ENCODE measurements at regions not wholly inside any gene's neighbourhood (a gene's known extent, or its start where the extent isn't known, plus 50 kb on each side); places are given as distances from the start of the nearest gene placed in this dataset.

DNA sequence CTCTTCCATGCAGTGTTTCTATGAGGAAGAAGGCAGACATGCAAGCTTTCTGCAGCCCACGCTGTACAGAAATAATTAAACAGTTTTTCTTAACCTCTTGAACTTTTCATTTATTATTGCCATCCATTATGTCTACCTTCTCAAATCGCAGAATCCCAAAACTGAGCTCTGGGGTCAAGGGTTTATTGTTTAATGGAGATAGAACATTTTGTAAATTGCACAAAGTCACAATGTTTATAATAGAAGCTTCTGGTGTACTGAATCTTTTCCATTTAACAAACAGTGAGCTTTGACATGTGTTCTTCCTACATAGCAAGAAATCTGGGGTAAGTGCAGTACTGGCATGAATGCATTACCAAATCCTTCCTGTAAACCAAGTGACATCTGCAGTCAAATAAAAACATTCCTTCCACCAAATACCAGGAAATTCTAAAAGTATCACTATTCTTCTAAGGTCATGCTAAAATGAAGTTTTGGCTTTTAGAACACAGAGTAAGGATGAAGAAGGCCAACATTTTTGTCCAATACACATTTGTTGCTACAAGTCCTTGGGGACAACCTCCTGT is 385.3 kb upstream of the DDHD1 start:
- CTCF ChIA-PET: interaction anchor here (0.7 to 4.5 kb wide), 9 partner anchors 8 to 809 kb away, joined by 3 to 98 read pairs (median 4); no protein-coding TSS in a partner anchor

More for the DNA sequence above, 385.3 kb upstream of the DDHD1 start:
- TF ChIP-seq CTCF (IDR thresholded peaks at IDR 0.05) (no peak), EZH2 (IDR thresholded peaks at IDR 0.05; ENCODE audit: borderline replicate concordance, insufficient read depth, low read depth, low read length, poor library complexity, severe bottlenecking) (no peak)
- no CpG with 5 or more reads among the region's 2 CpGs for WGBS (ENCODE audit: insufficient coverage)
- Histone ChIP-seq H2AFZ (ENCODE audit: insufficient read depth, low read depth, low read length, poor library complexity, severe bottlenecking) (no peak overlapping the region), H4K20me1 (ENCODE audit: control insufficient read depth, insufficient read depth, low read length, poor library complexity, severe bottlenecking) (no peaks in the 10 kb centered on the region), H3K9ac (ENCODE audit: low read length) (no peak overlapping the region), H3K4me1 (ENCODE audit: control insufficient read depth in 2 of 2, insufficient read depth in 2 of 2, low read length in 2 of 2) (no peaks in the 10 kb centered on the region), H3K9me3 (ENCODE audit: control extremely low read depth in 1 of 3, control insufficient read depth in 2 of 3, insufficient read depth in 1 of 3, low read length in 2 of 3) (no peaks in the 10 kb centered on the region), H3K27me3 (replicated peaks in 1 of 4; ENCODE audit: control extremely low read depth in 1 of 4, control insufficient read depth in 3 of 4, insufficient read depth in 4 of 4, low read length in 3 of 4) (no peaks in the 10 kb centered on the region), H3K79me2 (ENCODE audit: control insufficient read depth, insufficient read depth, low read length) (no peaks in the 10 kb centered on the region), H3K36me3 (replicated peaks in 1 of 2; ENCODE audit: control extremely low read depth in 1 of 2, control insufficient read depth in 1 of 2, extremely low read depth in 1 of 2, insufficient read depth in 2 of 2, low read length in 1 of 2) (no peaks in the 10 kb centered on the region), H3K27ac (ENCODE audit: low read length in 2 of 2) (no peak overlapping the region), H3K4me3 (ENCODE audit: control extremely low read depth in 1 of 5, extremely low read depth in 1 of 5, insufficient read depth in 1 of 5, low read depth in 2 of 5, low read length in 4 of 5) (no peak overlapping the region), H3K4me2 (replicated peaks; ENCODE audit: low read depth, low read length, poor library complexity, severe bottlenecking) (no peak overlapping the region)
- H3K4me3 Mint-ChIP-seq: no peak overlapping the region
- DNase-seq (no peak), ATAC-seq (ENCODE audit: low read depth) (no peak)
- peaks cover 4% of the 10 kb centered on the region for H3K27me3 Mint-ChIP-seq
- no peaks in the 10 kb centered on the region for H3K9me3 Mint-ChIP-seq (ENCODE audit: insufficient read depth)
- peaks cover 2% of the 10 kb centered on the region for H3K4me1 Mint-ChIP-seq
- intact Hi-C loops (cut with micrococcal nuclease): loop anchor here (5.0 to 10.0 kb wide), 2 partner anchors 74 to 396 kb away; no protein-coding TSS in a partner anchor
- POLR2A ChIA-PET: no interaction called here
- no peak overlapping the region for H3K27ac Mint-ChIP-seq

Data from B cell (primary cell).